HG03135 (cell line): ENCODE measurements at regions not wholly inside any gene's neighbourhood (a gene's known extent, or its start where the extent isn't known, plus 50 kb on each side); places are given as distances from the start of the nearest gene placed in this dataset.
A peak's percentile ranks its signal among the peaks of the same experiment; 100 is the strongest.

Source experiments
- ATAC-seq: cut with Tn5 transposase; IDR thresholded peaks from one replicate; pipeline ENCODE4 v1.9.1; 2021; ENCODE audit warnings: mild to moderate bottlenecking, moderate library complexity; ENCODE audit not compliant: unreplicated experiment

DNA sequence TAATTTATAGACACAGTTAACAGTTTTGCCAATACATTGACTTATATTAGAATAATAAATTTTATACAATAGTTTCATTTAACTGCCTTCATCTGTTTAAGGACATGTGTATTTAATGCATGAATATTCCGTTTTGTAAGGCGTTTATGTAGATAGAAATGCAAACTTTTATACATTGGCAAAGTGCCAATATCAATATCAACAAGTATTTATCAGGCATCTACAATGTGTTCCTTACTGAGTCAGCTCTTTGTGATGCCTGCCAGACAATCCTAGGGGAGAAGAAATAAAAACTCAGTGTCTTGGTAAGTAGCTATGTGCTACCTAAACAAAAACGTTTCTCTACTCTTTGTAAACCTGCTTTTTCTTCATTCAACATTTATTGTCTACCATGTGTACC is 1142.2 kb downstream of the C4orf33 start:
- no peak for ATAC-seq

GRCh38 chr4:130249002-130249401 is 1153.0 kb downstream of the C4orf33 start:
- no peak for ATAC-seq

- no peak for ATAC-seq
Measured at GRCh38 chr4:130257271-130257670, 1161.3 kb downstream of the C4orf33 start.

DNA sequence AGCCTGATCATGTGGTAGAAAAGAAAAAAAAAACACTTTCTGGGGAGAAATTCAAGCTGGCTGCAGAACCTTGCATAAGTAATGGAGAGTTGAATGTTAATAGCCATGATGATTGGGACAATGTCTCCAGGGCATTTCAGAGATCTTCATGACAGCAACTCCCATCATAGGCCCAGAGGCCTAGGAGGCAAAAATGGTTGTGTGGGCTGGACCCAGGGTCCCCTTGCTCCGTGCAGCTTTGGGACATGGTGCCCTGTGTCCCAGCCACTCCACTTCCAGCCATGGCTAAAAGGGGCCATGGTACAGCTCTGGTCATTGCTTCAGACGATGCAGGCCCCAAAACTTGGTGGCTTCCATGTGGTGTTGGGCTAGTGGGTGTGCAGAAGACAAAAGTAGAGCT is 1170.9 kb downstream of the C4orf33 start:
- ATAC-seq = no peak

DNA sequence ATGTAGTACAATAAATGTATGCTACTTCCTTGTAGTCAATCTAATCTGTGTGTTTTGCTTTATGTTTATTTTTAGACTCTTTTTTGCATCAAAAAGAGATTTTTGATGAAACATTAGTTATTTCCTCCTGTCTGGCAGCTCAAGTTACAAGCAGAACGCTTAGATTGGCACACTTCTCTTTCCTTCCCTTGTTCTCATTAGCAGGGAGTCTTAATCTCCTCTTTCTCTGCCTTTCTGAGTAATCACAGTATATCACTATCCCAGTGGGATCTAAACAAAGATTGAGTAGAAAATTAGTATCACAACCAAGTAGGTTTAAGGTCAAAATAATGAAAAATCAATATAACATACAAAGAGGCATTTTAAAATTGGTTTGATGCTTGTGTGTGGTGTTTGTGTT is 1192.6 kb downstream of the C4orf33 start:
- no peak for ATAC-seq

GRCh38 chr4:130293692-130294091 is 1197.7 kb downstream of the C4orf33 start:
- ATAC-seq = no peak

- no peak for ATAC-seq
Measured at GRCh38 chr4:130296448-130296847, 1200.5 kb downstream of the C4orf33 start.

GRCh38 chr4:130306566-130306965 is 1210.6 kb downstream of the C4orf33 start:
- ATAC-seq = no peak

DNA sequence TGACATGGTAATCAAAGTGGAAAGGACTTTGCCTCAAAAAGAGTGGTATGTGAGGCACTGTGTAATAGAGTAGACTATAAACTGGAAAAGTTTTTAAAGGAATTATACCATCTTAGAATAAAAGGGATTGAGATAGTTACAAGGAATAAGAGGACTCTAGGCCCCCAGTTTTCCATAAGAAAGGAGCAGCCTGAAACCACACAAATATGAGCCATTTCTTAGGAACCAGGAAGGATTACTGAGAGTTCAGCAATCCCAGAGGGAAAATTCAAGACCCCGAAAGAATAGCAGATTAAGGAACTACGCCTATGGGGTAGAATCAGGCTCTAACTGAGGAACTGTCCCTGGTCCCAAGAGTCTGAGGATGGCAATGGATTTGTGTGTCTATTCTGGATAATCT is 1213.3 kb downstream of the C4orf33 start:
- ATAC-seq = no peak

- no peak for ATAC-seq
Measured at GRCh38 chr4:130322439-130322838, 1226.5 kb downstream of the C4orf33 start.

GRCh38 chr4:130329036-130329435 is 1233.1 kb downstream of the C4orf33 start:
- no peak for ATAC-seq

DNA sequence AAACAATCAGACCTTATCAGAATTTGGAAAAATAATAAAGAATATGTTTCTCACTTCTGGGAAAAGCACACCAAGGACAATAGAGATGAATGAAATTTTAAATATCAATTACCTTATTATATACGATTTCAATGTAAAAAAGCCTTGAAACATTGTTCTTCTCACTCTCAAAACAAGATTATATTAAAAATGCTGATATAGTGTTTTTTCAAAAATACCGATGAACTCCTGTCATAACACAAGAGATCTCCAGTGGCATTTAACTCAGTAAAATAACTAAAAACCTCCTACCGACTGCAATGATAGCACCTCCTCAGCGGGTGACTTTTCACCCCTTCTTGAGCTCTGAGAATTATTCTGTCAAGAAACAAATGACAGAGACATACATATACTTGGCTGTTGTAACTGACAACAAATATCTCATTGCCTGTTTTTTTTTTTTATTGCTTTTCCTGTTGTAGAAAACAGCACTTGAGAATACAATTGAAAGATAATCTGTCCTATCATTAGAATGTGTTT is 1237.3 kb downstream of the C4orf33 start:
- no peak for ATAC-seq

GRCh38 chr4:130335417-130336194 is 1239.7 kb downstream of the C4orf33 start:
- ATAC-seq = no peak

DNA sequence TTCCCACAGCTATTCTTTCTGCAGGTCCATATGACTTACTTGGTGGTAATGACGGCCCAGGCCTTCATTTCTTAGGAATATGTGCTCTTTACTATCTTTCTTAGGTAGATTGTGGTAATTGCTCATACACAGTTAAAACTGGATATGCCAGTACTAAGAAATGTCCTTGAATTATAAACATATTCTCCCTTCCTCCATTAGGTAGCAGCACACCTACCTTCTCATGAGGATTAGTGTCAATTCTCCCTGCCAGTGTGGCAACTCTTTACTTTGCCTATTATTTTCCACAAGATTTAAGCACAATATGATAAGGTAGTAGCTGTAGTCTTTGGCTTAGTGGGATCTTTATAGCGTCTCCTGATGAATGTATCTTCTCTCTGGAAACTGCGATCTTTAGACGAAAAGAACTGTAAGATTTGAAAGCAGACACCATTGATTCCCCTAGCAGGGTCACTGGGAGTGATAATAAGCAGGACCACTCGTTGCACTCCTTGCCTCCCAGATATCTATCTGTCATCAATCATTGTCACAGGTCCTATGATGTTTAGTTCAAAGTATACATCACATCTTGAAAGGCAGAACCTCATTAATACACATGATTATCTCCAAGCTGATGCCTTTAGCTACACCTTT is 1240.7 kb downstream of the C4orf33 start:
- peak; percentile 87 for ATAC-seq

GRCh38 chr4:130338851-130339250 is 1242.9 kb downstream of the C4orf33 start:
- no peak for ATAC-seq

GRCh38 chr4:130349745-130350144 is 1253.8 kb downstream of the C4orf33 start:
- ATAC-seq = no peak

DNA sequence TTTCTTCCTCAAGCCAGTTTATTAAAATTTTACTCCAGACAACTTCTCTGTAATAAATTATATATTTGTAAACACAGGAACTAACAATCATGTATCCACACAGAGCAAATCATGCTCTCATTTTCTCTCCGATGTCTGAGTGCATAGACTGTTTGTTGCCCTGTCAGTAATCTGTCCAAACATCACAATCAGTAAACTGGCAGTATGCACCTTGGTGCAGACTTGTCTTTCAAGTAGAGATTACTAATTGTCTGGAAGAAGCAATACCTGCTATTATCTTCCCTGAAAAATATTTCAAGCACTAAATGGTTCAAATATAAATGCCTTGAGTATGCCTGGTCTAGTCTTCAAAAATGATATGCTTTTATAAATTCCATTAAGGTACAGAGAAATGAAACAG is 1260.9 kb downstream of the C4orf33 start:
- no peak for ATAC-seq

DNA sequence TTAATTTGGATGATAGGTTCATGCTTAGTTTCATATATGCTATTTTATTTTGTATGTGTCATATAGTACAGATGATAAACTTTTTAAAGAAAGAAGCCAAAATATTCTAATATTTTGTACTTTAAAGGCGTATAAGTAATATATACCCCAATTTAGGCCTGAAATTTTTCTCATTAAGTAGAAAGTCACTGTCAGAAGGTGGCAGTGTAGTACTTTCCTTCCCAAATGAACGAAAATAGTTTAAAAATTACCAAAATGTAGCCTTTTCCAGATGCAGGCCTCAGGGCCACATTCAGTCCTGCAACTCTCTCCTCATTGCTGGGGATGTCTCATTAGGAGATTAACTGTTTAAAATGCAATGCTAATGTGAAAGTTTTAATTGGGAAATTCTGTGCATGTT is 1263.6 kb downstream of the C4orf33 start:
- ATAC-seq = no peak

DNA sequence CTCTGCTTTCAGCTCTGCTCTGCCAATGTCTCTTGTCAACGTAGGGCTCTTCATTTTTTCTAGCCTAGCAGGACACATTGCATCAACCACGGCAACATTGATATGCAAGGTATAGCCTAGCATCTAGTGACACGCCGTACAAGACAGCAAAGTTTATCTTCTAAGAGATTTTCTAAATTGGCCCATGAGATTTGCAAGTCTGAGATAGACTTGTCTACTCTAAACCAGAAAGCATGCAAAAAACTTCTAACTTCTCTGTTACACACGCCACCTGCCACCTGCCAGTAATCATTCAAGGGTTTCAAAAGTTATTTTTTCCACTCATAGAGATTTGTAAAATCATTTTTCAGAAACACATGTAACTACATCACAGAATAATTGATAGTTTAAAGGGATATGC is 1265.7 kb downstream of the C4orf33 start:
- no peak for ATAC-seq

DNA sequence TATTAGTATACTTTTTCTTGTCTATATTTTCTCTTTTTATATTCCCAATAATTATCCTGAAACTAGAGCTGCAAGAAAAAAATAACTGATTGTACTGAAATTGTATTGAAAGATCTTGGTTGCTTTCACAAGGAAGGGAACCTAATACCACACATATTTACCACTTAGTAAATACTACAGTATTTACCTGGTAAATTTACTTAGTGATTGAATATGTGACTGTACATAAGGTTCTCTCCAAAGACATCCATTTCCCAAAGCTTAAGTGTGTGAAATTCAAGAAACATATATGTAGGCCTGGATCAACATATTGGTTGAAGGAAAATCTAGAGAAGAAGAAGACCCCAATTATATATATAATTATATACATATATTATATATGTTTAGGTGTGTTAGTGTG is 1272.7 kb downstream of the C4orf33 start:
- ATAC-seq = no peak

DNA sequence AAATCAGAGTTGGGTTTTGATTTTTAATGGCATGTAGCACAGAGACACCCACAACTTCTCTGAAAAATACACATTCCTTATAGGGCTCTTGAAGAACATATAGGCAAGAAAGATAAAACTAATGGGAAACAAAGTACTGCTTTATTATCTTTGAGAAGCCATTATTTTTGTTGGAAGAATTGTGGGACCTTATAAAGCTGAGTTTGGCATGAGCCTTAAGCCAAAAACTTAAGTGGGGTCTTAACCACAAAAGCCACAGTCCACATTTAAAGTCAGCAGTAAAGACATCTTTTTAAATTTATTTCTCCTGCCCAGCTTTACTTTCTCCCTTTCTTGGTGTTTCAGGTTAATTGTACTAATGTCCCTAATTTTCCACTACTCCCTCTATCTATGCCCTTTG is 1297.3 kb downstream of the C4orf33 start:
- ATAC-seq = no peak

DNA sequence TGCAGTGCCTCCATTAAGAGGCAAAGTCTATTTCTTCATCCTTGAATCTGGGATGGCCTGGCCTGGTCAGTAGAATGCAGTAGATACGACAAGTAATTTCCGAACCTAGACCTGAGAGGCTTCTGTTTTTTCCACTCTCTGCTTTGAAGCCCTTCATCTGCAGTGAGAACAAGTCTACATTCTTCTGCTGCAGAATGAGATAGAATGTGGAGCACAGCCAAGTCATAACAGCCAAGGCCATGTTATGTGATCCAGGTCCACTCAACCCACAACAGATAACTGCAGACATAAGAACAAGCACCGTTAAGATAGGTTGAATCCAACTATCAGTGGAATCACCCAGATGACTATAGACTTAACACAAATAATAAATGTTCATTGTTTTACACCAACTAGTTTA is 1297.7 kb downstream of the C4orf33 start:
- no peak for ATAC-seq
